GM12892 (cell line): ENCODE measurements at regions not wholly inside any gene's neighbourhood (a gene's known extent, or its start where the extent isn't known, plus 50 kb on each side); places are given as distances from the start of the nearest gene placed in this dataset.

Experiments used
- POLR2A ChIP-seq: IDR thresholded peaks from 2 replicates; pipeline ENCODE4 v1.6.1; 2011; ENCODE audit warnings: low read depth, low read length, control low read depth
- TAF1 ChIP-seq: IDR thresholded peaks from 2 replicates; pipeline ENCODE4 v1.6.1; 2011; ENCODE audit warnings: low read depth, mild to moderate bottlenecking, control low read depth, low read length, borderline replicate concordance

DNA sequence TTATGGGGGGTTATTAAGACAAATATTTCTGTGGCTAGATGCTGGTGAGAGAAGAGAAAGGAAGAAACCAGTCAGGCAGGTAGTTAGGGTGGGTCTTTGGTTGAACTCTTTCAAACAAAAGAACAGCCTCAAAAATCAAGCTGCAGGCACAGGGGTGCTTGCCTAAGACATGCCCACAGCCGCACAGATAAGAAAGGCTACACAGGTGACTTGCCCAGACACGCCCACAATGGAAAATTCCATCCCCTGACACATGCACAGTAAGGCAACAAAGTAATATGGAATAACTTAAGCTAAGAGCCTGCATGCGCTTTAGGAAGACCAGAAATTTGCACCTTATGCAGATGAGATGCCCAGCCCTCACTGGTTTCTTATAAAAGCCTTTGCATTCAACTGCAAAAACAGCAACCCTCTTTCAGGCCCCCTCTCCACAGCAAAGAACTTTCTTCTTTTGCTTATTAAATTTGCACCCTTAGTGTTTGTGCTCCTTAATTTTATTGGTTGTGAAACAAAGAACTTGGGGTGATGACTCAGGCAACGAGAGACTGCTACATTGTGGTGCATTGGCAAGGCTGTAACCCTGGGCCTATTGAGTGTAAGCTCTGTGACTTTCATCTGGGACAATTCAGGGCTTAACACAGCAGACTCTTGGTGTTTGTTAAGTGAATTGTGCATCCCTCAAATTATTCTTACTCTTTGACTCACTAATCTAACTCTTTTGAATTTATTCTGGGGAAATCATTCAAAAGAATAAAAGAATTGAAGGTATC is 149.4 kb downstream of the RPAP3 start:
- TF ChIP-seq POLR2A (no peak), TAF1 (no peak)
